DMS153 treated with DMSO at 0.1 percent for 48 hours (cell line): ENCODE measurements at regions not wholly inside any gene's neighbourhood (a gene's known extent, or its start where the extent isn't known, plus 50 kb on each side); places are given as distances from the start of the nearest gene placed in this dataset.

Experiments
- DNase-seq: peaks from one replicate; lab custom pipeline; 2025; ENCODE audit not compliant: unreplicated experiment; lab: John Stamatoyannopoulos, UW

DNA sequence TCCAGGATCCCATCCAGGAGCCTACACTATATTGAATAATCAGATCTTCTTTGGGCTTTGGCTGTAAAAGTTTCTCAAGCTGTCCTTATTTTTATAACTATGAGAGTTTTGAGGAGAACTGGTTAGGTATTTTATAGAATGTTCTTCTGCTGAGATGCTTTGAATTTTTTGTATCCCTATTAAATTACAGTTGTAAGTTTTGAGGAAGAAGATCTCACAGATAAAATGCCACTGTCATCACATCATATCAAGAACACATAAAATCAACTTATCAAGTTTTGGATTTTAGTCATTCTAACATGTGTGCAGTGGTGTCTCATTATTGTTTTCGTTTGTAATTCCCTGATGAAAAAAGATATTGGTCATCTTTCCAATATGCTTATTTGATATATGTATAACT, 260.2 kb upstream of the COL3A1 start:
- no peak for DNase-seq

DNA sequence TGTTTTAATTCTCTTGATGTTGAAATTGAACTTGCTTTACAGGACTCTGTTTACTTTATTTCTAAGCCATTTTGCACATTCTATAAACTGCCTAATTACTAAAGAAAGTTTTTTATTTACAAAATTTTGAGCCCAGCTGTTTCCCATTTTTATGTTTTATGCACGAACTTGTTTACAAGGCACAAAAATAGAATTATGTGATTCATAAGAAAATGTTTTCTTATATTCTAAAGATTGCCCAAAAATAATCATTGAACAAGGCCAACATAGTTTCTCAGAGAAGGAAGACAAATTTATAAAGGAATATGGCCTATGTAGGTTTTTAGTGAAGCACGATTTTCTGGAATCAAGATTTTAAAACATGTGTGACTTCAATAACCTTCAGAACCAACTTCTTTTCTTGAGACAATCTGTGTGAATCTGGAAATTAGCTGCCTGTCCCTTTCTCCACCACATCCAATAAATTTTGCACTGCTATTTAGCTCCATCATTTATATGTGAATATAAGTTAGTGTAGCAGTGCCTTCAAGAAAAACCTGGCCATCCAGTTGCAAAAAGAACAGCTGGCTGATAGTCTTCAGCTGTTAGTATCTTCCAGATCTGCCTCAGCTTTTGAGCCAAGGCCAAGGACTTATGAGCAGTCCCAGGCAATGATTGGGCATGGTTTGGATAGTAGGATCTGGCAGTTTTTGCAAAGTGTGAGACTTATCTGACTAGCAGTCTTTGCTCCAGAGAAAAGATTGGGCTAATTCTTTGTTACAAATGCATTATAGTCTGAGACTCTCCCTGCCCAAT, 253.2 kb upstream of the COL3A1 start:
- DNase-seq = no peak

DNA sequence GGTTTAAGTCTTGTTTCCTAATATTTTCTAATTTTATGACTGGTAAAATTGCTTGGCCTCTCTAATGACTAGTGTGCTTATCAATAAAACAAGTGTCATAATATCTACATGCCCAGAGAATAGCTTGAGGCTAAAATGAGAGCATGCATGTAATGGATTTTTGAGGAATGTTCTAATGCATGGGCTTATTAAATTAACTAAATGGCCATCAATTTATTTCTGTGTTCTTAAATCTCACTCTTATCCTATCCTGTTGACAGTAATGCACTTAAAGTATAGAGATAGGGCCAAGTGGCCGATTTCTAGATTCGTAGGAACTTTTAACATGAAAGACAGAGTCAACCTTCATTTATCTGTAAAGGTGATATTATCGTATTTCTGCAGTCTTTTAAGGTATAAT, 252.4 kb upstream of the COL3A1 start:
- no peak for DNase-seq

DNA sequence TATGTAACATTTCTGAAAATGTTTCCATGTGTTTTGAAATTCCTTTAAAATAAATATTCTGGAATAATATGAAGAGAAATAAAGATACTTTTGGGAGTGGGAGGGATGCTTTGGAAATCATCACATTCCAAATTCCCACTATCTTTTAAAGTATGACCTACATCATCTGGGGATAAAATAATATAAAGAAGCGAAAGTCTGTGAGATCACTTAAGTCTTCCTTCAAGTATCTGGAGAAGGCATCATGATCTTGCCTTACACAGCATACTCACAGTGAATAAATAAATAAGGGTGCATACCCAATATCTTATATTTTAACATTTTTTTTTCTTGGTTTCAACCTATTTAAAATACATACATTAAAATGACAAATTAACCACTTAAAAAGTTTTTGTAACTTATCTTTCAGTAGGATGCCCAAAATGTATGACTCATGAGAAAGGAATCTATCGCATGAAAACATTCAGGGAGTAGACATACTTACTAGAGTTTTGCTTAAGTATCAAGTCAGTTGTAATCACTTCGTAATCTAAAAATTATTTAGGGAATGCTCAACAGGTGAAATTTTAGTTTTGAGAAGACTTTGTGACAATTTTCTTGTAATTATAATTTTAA, 248.3 kb upstream of the COL3A1 start:
- DNase-seq = no peak

DNA sequence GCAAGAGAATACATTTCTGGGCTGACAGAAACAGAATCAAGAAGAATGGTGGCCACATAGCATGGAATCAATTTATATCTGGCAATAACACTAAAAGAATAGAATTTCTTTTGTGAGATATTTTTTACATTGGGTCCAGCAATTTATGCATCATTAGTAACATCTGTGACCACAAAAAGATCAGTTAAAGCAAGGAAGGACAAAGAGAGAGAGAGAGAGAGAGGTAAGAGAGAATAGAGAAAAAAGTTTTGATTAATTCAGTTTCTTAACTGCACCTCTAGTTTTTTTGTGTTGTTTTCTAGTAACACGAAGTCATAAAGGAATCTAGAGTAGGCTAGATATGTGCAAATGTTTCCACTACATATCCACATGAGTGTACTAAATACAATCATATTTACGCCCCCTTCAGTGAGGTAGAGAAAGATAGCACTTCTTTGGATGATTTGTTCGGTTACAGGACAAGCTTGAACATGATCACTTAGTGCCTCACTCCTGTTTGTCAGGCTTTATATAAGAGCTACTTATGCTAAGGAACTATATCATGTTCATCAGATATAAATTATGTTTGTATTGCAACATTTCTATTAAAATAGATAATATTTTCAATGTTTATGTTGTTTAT, 247.4 kb upstream of the COL3A1 start:
- no peak for DNase-seq

DNA sequence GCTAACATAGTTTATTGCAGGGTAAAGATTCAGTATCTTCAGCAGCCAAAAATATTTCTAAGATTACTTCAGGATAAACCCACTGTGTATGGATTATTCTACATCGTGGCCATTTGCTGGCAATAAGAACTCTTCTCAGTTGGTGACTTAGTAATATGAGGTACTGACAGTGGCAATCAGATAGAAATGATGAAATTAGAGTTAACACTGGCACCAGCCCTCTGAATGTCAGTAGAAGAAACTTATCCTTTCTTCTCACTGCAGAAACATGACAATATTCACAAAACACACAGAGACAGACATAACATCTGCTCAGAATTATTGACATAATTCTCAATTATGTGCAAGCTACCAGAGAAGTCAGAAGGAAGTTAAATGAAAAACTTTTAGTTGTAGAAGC, 246.3 kb upstream of the COL3A1 start:
- DNase-seq = no peak

DNA sequence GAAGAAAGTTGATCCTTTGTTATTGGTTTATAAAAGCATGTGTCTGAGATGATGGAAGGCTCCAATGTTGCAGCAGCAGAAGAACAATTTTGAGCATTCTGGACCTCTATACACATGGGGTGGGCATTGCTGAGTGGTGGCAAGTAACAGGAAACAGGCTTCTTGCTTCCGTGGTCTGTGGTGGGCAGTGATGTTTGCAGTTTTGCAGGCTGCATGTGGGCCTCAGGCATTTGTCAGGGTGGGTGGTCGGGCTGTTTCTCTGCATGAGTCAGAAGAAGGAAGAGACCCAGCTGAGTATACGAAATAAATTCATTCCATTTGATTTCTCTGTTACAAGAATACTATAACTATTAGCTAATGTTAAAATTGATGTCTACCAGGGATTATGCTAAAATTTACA, 239.5 kb upstream of the COL3A1 start:
- no peak for DNase-seq

DNA sequence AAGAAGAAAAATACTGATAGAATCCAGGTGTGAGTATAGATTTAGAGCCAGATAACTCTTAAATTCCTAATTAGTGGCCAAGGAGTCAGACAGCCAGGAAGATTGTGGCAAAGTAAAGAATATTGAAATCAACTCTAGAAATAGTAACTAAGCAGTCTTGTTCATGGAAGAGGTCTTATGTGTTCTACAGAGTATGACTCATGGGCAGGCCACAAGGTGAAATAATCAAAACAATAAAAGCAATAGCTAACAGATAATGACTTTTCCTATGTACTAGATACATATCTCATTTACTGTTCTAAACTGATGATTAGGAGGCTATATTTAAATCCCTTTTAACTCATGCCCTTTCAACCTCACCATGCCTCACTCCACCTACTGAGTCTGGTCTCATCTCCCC, 227.4 kb upstream of the COL3A1 start:
- no peak for DNase-seq

DNA sequence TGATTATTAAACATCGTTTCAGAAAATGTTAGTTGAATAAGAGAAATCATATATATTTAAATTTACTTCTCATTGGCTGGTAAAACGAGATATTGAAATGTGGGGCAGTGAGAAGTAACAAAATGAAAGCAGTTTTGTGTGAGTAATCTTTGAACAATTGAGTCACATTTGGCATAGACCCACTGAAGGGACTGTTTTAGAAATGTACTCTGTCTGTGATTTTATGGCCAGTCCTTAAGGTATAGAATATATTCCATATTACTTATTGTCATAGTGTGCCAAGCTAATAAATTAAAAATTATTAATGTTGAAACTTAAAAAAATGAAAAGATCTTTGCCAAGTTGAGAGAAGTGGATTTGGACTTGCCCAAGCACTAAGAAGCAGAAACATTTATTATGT, 222.4 kb upstream of the COL3A1 start:
- no peak for DNase-seq

DNA sequence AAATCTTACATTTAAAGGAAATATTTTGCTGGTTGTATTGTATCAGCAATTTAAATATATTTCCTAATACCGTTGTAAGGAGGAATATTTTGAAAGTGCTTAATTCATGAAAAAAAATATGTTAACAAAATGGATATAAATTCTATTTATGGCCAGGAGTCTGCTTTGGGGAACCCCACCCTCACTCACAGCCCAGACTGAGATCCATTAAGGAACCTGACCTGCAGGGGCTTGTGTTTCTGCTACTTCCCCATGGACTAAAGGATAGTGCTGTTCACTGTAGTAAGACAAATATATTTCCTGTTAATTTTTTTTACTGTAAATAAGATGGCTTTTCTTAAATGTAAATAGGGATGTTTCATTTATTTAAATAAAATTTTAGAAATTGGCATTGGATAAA, 221.9 kb upstream of the COL3A1 start:
- DNase-seq = no peak

DNA sequence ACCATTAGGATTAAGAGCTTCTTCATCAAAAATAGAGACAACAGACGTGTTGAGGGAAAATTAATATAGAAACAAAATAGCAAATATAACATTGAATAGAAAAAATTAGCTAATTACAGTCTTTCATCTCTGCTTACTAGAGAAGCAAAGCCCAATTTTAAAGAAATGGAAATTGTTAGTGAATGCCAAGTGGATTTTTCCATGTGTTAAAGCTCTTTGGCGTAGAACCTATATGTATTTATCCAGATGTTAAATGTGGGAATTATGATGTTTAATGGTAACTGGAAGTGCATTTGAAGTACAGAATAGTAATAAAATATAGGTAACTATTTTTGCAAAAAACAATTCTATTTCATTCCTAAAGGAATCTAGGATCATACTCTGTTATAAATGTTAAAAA, 212.0 kb upstream of the COL3A1 start:
- DNase-seq = no peak

DNA sequence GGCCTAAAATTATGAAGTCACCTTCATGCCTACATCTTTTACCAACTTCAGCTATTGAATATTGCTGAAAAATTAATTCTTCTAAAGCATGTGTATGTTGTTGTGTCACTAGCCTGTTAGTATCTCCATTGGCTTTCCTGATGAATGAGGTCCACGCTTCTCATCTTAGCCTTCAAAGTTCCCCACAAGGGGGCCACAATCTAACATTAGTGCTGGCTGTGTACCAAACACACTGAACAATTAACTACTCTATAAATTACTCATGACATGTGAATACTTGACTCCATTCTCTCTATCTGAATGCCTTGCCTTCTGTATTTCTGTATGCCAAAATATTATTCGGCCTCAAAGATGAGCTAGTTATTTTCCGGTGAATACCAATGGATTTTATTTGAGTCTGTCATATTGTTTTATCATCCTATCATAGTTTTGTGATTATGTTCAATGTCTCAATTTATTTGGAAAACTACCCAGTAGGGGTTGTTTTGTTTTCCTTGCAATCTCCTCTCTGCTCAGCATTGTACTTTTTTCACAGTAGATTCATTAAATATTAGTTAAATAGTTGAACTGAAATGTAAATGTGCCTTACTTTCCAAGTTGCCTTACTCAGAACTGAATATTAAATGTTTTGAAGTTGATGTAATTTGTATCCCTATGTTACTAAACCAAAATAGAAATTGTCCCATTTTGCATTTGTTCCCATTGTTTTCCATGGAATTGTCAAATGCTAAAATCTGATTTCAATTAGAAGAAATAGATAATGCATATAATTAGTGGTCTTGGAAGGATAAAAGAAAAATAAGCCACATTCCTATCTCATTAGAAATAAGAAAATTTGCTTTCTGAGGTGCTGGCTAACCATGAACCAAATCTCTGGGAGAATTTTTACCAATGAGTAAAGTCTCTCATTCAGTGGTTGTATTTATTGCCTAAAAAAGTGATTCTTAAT, 208.4 kb upstream of the COL3A1 start:
- peak; percentile 18 for DNase-seq

DNA sequence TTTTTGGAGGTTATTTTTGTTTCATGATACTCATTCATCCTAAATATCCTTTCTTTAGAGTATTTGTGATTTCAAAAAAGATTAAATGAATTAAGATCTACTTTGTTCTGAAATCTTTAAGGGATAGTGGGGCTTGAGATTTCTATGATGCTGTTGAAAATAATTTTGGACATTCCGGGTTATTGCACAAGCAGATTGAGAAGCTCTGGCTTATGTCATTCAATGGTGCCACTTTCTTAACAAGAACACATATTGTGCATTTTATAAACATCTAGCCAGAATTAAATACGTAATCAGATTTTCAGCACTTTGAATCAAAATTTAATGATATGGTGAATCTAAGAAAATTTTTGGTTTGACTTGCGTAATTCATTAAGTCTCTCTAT, 207.7 kb upstream of the COL3A1 start:
- DNase-seq = no peak

DNA sequence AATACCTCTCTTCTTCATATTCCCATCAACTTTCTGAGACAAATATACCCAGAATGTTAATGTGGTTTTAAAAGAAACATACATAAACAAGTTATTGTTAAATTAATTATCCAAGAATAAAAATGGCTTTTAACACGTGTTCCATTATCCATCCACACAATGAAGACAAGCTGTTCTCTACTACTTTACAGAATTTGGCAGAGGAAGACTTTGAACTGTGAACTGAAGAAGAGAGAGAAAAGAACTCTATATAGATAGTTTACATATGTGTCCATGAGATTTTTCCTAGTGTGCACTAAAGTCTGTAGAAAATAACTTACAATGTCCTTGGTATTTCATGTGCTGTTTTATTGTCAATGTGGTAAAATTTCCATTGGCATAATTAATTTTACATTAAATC, 207.0 kb upstream of the COL3A1 start:
- no peak for DNase-seq

DNA sequence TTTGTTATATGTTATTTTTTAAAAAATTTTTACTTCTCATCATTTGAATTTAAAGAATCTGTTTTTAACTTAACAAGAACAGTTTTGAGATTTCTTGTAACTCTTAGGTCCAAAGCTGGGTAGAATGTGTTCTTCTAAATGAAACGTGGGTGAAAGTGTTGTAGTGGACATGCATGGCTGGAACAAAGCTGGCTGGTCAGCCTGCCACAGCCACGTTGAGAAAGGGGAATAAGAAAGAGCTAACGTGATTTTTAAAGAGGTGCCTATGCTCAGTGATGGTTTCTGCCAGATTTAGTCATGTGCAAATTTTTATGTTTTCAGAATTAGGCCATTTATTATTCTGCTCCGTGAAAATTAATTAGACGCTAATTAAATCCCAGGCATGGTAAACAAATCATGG, 203.9 kb upstream of the COL3A1 start:
- no peak for DNase-seq

DNA sequence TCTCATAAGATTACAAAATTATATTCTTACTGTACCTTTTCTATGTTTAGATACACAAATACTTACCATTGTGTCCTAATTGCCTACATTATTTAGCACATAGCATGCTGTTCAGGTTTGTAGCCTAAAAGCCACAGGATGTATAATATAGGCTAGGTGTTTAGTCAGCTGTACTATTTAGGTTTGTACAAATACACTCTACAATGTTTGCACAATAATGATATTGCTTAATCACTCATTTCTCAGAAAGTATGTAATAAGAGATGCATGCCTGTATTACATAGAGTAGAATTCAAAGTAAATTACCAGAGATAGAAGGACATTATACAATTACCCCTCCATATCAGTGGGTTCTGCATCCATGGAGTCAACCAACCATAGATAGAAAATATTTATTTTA, 201.1 kb upstream of the COL3A1 start:
- peak; percentile 62 for DNase-seq

DNA sequence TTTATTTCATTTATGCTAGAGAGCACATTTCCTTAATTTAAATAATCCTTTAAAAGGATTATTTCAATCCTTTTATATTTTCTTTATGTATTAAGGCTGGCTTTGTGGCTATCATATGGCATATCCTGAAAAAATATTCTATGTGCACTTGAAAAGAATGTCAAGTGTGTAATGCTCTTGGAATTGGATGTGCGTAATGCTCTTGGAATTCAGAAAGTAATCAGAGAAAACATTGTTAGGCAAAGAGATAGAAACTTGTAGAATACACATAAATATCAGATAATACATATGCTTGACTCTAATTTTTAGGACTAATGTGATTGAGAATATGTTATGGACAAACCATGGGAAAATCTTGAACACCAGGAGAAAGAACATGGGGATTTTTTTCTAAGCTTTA, 197.5 kb upstream of the COL3A1 start:
- no peak for DNase-seq

DNA sequence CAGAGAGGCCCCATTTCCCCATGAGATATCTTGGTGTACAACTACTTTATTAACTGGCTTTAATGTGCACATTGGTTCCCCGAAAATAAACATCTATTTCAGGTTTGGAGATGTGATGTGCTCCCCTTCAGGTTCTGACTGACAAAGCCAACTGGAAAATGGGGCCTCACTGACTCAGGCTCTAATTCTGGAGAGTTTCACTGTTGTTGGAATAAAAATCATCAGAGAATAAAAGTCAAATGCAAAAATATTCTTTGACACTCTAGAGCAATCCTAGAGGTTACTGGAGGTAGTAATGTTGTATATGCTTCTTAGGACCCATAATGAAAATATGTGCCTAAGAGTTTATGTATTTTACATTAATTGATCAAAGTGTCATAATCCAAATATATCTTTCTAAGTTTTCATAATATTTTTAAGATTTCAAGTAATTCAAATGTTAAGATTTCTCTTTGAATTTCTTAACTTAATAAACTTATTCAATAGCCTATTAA, 189.9 kb upstream of the COL3A1 start:
- DNase-seq = no peak

DNA sequence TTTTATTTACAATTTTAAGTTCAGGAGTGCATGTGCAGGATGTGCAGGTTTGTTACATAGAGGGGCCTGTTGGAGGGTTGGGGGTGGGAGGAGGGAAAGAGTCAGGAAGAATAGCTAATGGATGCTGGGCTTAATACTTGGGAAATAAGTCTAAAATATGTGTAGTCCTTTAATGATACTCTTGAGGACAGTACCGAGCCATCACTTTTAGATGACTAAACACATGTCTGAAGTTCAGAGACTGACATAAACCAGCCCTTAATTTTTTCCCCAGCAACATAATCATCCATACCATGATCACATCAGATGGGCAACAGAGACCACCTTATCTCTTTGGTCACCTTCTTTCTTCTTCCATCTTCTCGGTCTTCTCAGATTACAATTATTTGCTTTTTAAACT, 189.1 kb upstream of the COL3A1 start:
- no peak for DNase-seq

DNA sequence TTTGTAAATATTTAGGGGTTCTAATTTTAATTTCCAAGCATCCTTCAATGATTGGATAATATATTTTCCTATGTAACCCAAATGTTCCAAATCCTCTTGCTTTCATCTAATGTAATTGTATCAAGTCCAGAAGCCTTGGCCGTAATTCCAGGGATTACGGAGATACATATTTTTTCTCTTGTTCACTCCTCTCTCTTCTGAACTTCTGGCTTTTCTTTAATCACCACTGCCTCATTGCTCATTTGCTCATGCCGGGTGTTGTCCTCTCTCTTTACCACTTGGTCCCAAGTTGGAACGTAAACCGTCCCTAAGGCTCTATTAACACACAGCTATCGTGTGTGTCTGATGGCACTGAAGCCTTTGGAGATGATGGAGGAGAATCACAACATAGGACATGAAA, 188.7 kb upstream of the COL3A1 start:
- no peak for DNase-seq

DNA sequence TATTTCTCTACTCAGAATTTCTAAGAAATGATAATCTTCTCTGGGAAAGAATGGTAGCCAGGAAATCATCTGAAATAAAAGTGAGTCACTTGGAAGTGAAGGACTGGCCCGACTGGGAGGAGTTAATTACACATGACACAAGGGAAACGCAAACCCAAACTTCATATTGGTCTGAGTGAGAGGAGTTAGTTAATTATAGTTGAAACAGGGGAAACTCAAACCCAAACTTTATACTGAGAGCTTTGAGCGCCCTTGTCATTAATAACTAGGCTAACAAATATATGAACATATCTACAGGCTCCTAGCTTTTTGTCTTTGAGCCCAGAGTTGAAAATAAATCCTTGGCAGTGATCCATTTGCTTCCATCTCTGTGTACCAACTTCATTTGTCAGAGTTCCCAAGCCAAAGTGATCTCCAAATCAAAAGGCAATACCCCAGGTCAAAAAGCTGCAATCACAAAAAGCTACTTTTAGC, 187.8 kb upstream of the COL3A1 start:
- DNase-seq = no peak
